PC-9 (cell line): ENCODE measurements at regions not wholly inside any gene's neighbourhood (a gene's known extent, or its start where the extent isn't known, plus 50 kb on each side); places are given as distances from the start of the nearest gene placed in this dataset.

ENCODE experiments used
- BruUV-seq: library from RNA; stranded (reverse); fragments of 400-500 nt; replicated peaks from 2 replicates; lab custom pipeline; 2021; lab: Mats Ljungman, UMichigan
- CTCF ChIA-PET: fragments of 300-600 bp; sonication (Branson Sonifier 250); formaldehyde crosslinking; loops from one replicate; lab custom pipeline; 2022; ENCODE audit warnings: antibody characterized with exemption; lab: Charles Lee
- POLR2A ChIA-PET: fragments of 300-600 bp; sonication (Branson Sonifier 250); formaldehyde crosslinking; loops from one replicate; lab custom pipeline; 2022; ENCODE audit warnings: antibody characterized with exemption; ENCODE audit not compliant: unreplicated experiment; lab: Charles Lee
- DNase-seq, 2 experiments: peaks; one replicate each; pipeline versions ENCODE4 v3.0.0 to v3.0.0-alpha.2; 2015 to 2022; ENCODE audit warnings: mixed read lengths in 1 of 2
- H2AFZ ChIP-seq: fragments of 200-600 bp; sonication (generic); 2 replicates; pipeline ENCODE4 v1.8.1; 2017; ENCODE audit warnings: antibody characterized with exemption
- H3F3A ChIP-seq: fragments of 200-600 bp; sonication (generic); 2 replicates; pipeline ENCODE4 v1.8.1; 2017; ENCODE audit warnings: antibody characterized with exemption, mild to moderate bottlenecking, low read depth; ENCODE audit not compliant: insufficient read depth
- H3K27ac ChIP-seq: fragments of 200-600 bp; sonication (generic); 2 replicates; pipeline ENCODE4 v1.6.1; 2016; ENCODE audit warnings: mixed run types
- H3K27me3 ChIP-seq: fragments of 200-600 bp; sonication (generic); 2 replicates; pipeline ENCODE4 v1.6.1; 2016; ENCODE audit warnings: low read depth, mixed run types; ENCODE audit not compliant: insufficient read depth
- H3K36me3 ChIP-seq: fragments of 200-600 bp; sonication (generic); 2 replicates; pipeline ENCODE4 v1.6.1; 2016; ENCODE audit warnings: low read depth, mixed run types
- H3K4me1 ChIP-seq: fragments of 200-600 bp; sonication (generic); replicated peaks from 2 replicates; pipeline ENCODE4 v1.6.1; 2016; ENCODE audit warnings: mixed run types; ENCODE audit not compliant: insufficient read depth
- H3K4me2 ChIP-seq: fragments of 200-600 bp; sonication (generic); 2 replicates; pipeline ENCODE4 v1.6.1; 2017; ENCODE audit warnings: mixed run types
- H3K4me3 ChIP-seq: fragments of 200-600 bp; sonication (generic); 2 replicates; pipeline ENCODE4 v1.6.1; 2016; ENCODE audit warnings: mixed run types
- H3K79me2 ChIP-seq: fragments of 200-600 bp; sonication (generic); 2 replicates; pipeline ENCODE4 v1.6.1; 2017; ENCODE audit warnings: low read depth, mixed run types
- H3K9me2 ChIP-seq: fragments of 200-600 bp; sonication (generic); 2 replicates; pipeline ENCODE4 v1.8.1; 2017; ENCODE audit warnings: mild to moderate bottlenecking; ENCODE audit not compliant: insufficient read depth
- H3K9me3 ChIP-seq: fragments of 200-600 bp; sonication (generic); 2 replicates; pipeline ENCODE4 v1.8.1; 2016; ENCODE audit warnings: low read depth; ENCODE audit not compliant: insufficient read depth
- H4K20me1 ChIP-seq: fragments of 200-600 bp; sonication (generic); 2 replicates; pipeline ENCODE4 v1.8.1; 2017; ENCODE audit not compliant: insufficient read depth
- EZH2 ChIP-seq: fragments of 200-600 bp; sonication (generic); IDR thresholded peaks from 2 replicates; pipeline ENCODE4 v1.8.0; 2017; ENCODE audit warnings: antibody characterized with exemption, low read depth
- intact Hi-C: fragments of 100-400 bp; cut with micrococcal nuclease; formaldehyde crosslinking; loops from one replicate; pipeline ENCODE4 v1.10.0; 2022; ENCODE audit not compliant: unreplicated experiment
- TF ChIP-seq, protein P1 (sequence below): fragments of 200-600 bp; sonication (generic); conservative IDR thresholded peaks from 2 replicates; pipeline ENCODE4 v1.6.1; 2017; ENCODE audit warnings: mixed run types, antibody characterized with exemption, mild to moderate bottlenecking, moderate library complexity

DNA sequence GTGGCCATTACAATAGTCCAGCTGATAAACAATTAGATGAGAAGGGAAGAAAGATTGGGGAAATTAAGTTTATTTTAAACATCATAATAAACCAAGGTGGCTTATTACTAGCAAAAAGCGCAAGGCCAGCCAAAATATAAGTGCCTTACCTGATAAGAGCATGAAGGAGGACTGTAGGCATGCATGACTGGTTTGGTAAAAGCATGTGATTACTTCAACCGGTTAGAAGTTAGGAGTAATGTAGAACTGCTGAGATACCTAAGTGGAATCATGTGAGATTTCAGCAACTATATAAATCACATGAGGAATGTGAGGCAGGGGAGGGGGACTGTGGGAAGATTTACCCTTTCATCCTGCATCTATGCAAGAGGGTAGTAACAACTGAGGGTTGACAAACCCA, 59.7 kb upstream of the CCDC196 start:
- Histone ChIP-seq H3F3A (no peaks in the 10 kb centered on the region), H2AFZ (no peak overlapping the region), H3K9me3 (no peaks in the 10 kb centered on the region), H3K27me3 (no peaks in the 10 kb centered on the region), H4K20me1 (no peaks in the 10 kb centered on the region), H3K4me2 (no peak overlapping the region), H3K79me2 (no peaks in the 10 kb centered on the region), H3K27ac (no peak overlapping the region), H3K4me3 (no peak overlapping the region), H3K9me2 (no peaks in the 10 kb centered on the region), H3K4me1 (no peaks in the 10 kb centered on the region), H3K36me3 (no peaks in the 10 kb centered on the region)
- ChIA-PET POLR2A (no interaction called here), CTCF (no interaction called here)
- no peak for TF ChIP-seq EZH2
- intact Hi-C loops = no loop called here
- no TSS peak for BruUV-seq
- DNase-seq = peak in 1 of 2 experiments; percentile 11

DNA sequence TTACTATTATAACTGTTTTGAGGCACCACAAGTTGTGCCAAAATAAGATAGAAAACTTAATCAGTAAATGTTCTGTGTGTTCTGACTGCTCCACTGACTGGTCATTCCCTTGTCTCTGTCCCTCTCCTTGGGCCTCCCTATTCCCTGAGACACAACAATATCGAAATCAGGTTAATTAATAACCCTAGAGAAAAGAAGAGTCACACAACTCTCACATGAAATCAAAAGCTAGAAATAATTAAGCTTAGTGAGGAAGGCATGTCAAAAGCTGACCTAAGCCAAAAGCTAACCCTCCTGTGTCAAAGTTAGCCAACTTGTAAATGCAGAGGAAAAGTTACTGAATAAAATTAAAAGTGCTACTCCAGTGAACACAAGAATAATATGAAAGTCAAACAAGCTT, 53.8 kb upstream of the CCDC196 start:
- H3K27ac ChIP-seq = no peak overlapping the region
- TF ChIP-seq, protein P1, sequence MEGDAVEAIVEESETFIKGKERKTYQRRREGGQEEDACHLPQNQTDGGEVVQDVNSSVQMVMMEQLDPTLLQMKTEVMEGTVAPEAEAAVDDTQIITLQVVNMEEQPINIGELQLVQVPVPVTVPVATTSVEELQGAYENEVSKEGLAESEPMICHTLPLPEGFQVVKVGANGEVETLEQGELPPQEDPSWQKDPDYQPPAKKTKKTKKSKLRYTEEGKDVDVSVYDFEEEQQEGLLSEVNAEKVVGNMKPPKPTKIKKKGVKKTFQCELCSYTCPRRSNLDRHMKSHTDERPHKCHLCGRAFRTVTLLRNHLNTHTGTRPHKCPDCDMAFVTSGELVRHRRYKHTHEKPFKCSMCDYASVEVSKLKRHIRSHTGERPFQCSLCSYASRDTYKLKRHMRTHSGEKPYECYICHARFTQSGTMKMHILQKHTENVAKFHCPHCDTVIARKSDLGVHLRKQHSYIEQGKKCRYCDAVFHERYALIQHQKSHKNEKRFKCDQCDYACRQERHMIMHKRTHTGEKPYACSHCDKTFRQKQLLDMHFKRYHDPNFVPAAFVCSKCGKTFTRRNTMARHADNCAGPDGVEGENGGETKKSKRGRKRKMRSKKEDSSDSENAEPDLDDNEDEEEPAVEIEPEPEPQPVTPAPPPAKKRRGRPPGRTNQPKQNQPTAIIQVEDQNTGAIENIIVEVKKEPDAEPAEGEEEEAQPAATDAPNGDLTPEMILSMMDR = no peak
- TF ChIP-seq EZH2 = no peak
- peak in 1 of 2 experiments; percentile 23 for DNase-seq
- H3F3A ChIP-seq = no peaks in the 10 kb centered on the region
- intact Hi-C loops = no loop called here
- BruUV-seq = no TSS peak
- POLR2A ChIA-PET = no interaction called here
- H3K9me3 ChIP-seq = no peaks in the 10 kb centered on the region
- H3K79me2 ChIP-seq = no peaks in the 10 kb centered on the region
- H3K9me2 ChIP-seq = no peaks in the 10 kb centered on the region
- no peak overlapping the region for H3K4me3 ChIP-seq
- H3K4me1 ChIP-seq = no peaks in the 10 kb centered on the region
- no peaks in the 10 kb centered on the region for H3K27me3 ChIP-seq
- no peak overlapping the region for H3K4me2 ChIP-seq
- no peak overlapping the region for H2AFZ ChIP-seq
- CTCF ChIA-PET = no interaction called here
- H3K36me3 ChIP-seq = no peaks in the 10 kb centered on the region
- H4K20me1 ChIP-seq = no peaks in the 10 kb centered on the region

DNA sequence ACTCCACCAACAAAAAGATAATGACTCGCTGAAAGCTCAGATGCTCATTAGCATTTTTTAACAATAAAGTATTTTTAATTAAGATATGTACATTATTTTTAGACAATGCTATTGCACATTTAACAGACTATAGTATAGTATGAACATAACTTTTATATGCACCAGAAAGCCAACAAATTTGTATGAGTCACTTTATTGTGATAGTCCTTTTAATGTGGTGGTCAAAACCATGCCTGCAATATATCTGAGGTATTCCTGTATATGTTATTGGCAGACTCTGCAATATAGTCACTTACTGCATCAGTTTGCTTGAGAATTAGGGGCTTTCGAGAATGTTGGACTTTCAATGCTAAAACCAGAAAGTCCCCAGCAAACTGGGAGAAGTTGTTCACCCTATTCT, 51.7 kb upstream of the CCDC196 start:
- no peaks in the 10 kb centered on the region for H3K27me3 ChIP-seq
- H2AFZ ChIP-seq = no peak overlapping the region
- H3K9me2 ChIP-seq = no peaks in the 10 kb centered on the region
- intact Hi-C loops = no loop called here
- H3K4me3 ChIP-seq = no peak overlapping the region
- no TSS peak for BruUV-seq
- no peaks in the 10 kb centered on the region for H4K20me1 ChIP-seq
- H3K4me1 ChIP-seq = no peaks in the 10 kb centered on the region
- H3K36me3 ChIP-seq = no peaks in the 10 kb centered on the region
- peak in 1 of 2 experiments; percentile 10 for DNase-seq
- POLR2A ChIA-PET = no interaction called here
- H3F3A ChIP-seq = no peaks in the 10 kb centered on the region
- no peaks in the 10 kb centered on the region for H3K79me2 ChIP-seq
- no peak overlapping the region for H3K4me2 ChIP-seq
- peaks cover 2% of the 10 kb centered on the region; the same call in 1 of the 2 replicates for H3K9me3 ChIP-seq
- TF ChIP-seq, protein P1 = no peak
- TF ChIP-seq EZH2 = no peak
- H3K27ac ChIP-seq = no peak overlapping the region
- CTCF ChIA-PET = no interaction called here

DNA sequence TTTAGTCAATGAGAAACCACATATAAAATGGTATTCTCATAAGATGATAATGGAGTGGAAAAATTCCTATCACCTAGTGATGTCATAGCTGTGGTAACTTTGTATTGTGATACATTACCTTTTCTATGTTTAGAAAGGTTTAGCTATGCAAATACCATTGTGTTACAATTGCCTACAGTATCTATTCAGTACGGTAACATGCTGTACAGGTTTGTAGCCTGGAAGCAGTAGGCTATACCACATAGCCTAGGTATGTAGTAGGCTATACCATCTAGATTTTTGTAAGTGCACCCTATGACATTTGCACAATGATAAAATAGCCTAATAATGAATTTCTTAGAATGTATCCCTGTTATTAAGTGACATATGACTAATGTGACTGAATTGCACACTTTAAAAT, 50.5 kb upstream of the CCDC196 start:
- Histone ChIP-seq H3K36me3 (no peaks in the 10 kb centered on the region), H4K20me1 (no peaks in the 10 kb centered on the region), H3K4me2 (no peak overlapping the region), H3K9me2 (no peaks in the 10 kb centered on the region), H2AFZ (no peak overlapping the region), H3K9me3 (peaks cover 6% of the 10 kb centered on the region; the same call in 1 of the 2 replicates), H3K4me1 (no peaks in the 10 kb centered on the region), H3K4me3 (no peak overlapping the region), H3K27ac (no peak overlapping the region), H3F3A (no peaks in the 10 kb centered on the region), H3K27me3 (no peaks in the 10 kb centered on the region), H3K79me2 (no peaks in the 10 kb centered on the region)
- TF ChIP-seq, protein P1 = no peak
- TF ChIP-seq EZH2 = no peak
- POLR2A ChIA-PET = no interaction called here
- peak in 1 of 2 experiments; percentile 15 for DNase-seq
- intact Hi-C loops = no loop called here
- no TSS peak for BruUV-seq
- CTCF ChIA-PET = no interaction called here
